Astrocyte (in vitro differentiated cells and primary cell): ENCODE measurements at regions not wholly inside any gene's neighbourhood (a gene's known extent, or its start where the extent isn't known, plus 50 kb on each side); places are given as distances from the start of the nearest gene placed in this dataset.

ENCODE experiments used
- DNase-seq: peaks from one replicate; pipeline ENCODE4 v3.0.0-alpha.2; 2010; ENCODE audit warnings: low read depth
- FAIRE-seq: peaks from 2 replicates; lab custom pipeline; 2011; peaks lifted over from hg19 to GRCh38; lab: Jason Lieb, UNC
- H2AFZ ChIP-seq: 2 replicates; pipeline ENCODE4 v1.6.0; 2012; ENCODE audit warnings: low read depth, low read length, inconsistent platforms
- H3K27ac ChIP-seq: 2 replicates; pipeline ENCODE4 v1.5.1; 2011; ENCODE audit warnings: low read depth, low read length, inconsistent platforms
- H3K27me3 ChIP-seq: 2 replicates; pipeline ENCODE4 v1.6.0; 2011; ENCODE audit warnings: low read length, inconsistent platforms; ENCODE audit not compliant: insufficient read depth
- H3K36me3 ChIP-seq: 2 replicates; pipeline ENCODE4 v1.5.1; 2011; ENCODE audit warnings: low read length, inconsistent platforms; ENCODE audit not compliant: insufficient read depth
- H3K4me1 ChIP-seq: 2 replicates; pipeline ENCODE4 v1.5.1; 2011; ENCODE audit warnings: low read length, inconsistent platforms; ENCODE audit not compliant: insufficient read depth
- H3K4me2 ChIP-seq: 2 replicates; pipeline ENCODE4 v1.6.0; 2012; ENCODE audit warnings: low read length, inconsistent platforms
- H3K4me3 ChIP-seq: 2 replicates; pipeline ENCODE4 v1.5.1; 2011; ENCODE audit warnings: low read depth, mild to moderate bottlenecking, low read length, inconsistent platforms; ENCODE audit not compliant: insufficient read depth
- H3K79me2 ChIP-seq: 2 replicates; pipeline ENCODE4 v1.6.0; 2012; ENCODE audit warnings: mild to moderate bottlenecking, low read length, inconsistent platforms; ENCODE audit not compliant: insufficient read depth
- H3K9ac ChIP-seq: 2 replicates; pipeline ENCODE4 v1.6.0; 2012; ENCODE audit warnings: mild to moderate bottlenecking, low read length, inconsistent platforms
- H3K9me3 ChIP-seq: 2 replicates; pipeline ENCODE4 v1.5.1; 2012; ENCODE audit warnings: low read depth, mild to moderate bottlenecking, low read length, inconsistent platforms; ENCODE audit not compliant: insufficient read depth
- H4K20me1 ChIP-seq: 2 replicates; pipeline ENCODE4 v1.6.0; 2012; ENCODE audit warnings: low read length, inconsistent platforms; ENCODE audit not compliant: insufficient read depth
- H3K27ac Mint-ChIP-seq: one replicate; pipeline ENCODE4 v1.8.0; 2021; ENCODE audit warnings: mild to moderate bottlenecking, mixed read lengths; ENCODE audit not compliant: unreplicated experiment
- H3K27me3 Mint-ChIP-seq: one replicate; pipeline ENCODE4 v1.8.0; 2021; ENCODE audit warnings: low read depth, mixed read lengths; ENCODE audit not compliant: unreplicated experiment
- H3K36me3 Mint-ChIP-seq: one replicate; pipeline ENCODE4 v1.8.0; 2021; ENCODE audit warnings: low read depth, mixed read lengths; ENCODE audit not compliant: unreplicated experiment
- H3K4me1 Mint-ChIP-seq: one replicate; pipeline ENCODE4 v1.8.0; 2021; ENCODE audit warnings: low read depth, mixed read lengths; ENCODE audit not compliant: unreplicated experiment
- H3K4me3 Mint-ChIP-seq: one replicate; pipeline ENCODE4 v1.8.0; 2021; ENCODE audit warnings: mild to moderate bottlenecking, moderate library complexity, mixed read lengths; ENCODE audit not compliant: unreplicated experiment
- H3K9me3 Mint-ChIP-seq: one replicate; pipeline ENCODE4 v1.8.0; 2021; ENCODE audit warnings: mild to moderate bottlenecking, mixed read lengths; ENCODE audit not compliant: unreplicated experiment
- EZH2 ChIP-seq: IDR thresholded peaks from 2 replicates; pipeline ENCODE4 v1.6.1; 2012; ENCODE audit warnings: mild to moderate bottlenecking, low read length, inconsistent platforms; ENCODE audit not compliant: insufficient read depth
- TF ChIP-seq, protein P1 (sequence below): IDR thresholded peaks from 2 replicates; pipeline ENCODE4 v1.5.1; 2011; ENCODE audit warnings: low read depth, mild to moderate bottlenecking, inconsistent platforms, low read length, moderate library complexity; ENCODE audit not compliant: insufficient read depth

DNA sequence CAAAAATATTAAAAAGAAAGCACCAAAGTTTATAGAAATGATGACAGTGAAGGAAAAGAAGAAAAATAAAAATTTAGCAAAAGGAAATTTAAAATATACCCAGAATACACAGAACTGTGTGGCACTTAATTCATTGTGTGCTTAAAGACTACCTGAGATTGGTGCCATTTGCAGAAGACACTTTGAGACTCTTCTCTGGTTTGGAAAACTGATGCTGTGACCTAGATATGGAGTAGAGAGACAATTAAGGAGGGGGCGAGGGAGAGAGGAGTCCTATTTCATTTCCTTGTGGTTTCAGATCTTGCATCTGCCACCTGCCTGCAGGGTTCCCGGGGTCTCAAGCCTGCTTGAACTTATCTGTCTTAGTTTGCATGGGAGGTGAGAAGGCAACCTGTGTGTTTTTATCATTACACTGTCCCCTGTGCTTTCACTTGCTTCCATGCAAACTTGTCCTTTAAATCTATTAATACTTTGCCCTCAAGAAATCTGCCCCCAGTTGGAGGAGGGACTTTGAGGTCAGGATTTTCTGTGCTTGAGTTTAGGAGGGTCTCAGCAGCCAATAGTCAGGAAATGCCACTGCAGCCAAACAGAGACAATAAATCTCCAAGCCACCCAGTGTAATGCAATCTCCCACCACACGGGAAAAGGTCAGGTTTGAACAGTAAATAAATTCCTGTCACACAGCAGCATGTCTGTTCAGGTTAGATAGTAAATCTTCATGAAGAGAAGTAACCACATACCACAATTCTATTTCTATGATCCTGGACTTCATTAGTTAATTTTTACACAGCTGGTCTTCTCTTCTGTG, 119.4 kb downstream of the CAND1 start:
- DNase-seq (no peak), FAIRE-seq (no peak)
- H4K20me1 ChIP-seq: no peaks in the 10 kb centered on the region
- H3K79me2 ChIP-seq: no peaks in the 10 kb centered on the region
- no peaks in the 10 kb centered on the region for H3K27me3 ChIP-seq
- Mint-ChIP-seq H3K27me3 (no peaks in the 10 kb centered on the region), H3K4me3 (no peak overlapping the region), H3K4me1 (peaks cover 4% of the 10 kb centered on the region), H3K36me3 (no peaks in the 10 kb centered on the region), H3K27ac (no peak overlapping the region), H3K9me3 (no peaks in the 10 kb centered on the region)
- no peak overlapping the region for H3K27ac ChIP-seq
- no peak overlapping the region for H3K9ac ChIP-seq
- TF ChIP-seq, protein P1, sequence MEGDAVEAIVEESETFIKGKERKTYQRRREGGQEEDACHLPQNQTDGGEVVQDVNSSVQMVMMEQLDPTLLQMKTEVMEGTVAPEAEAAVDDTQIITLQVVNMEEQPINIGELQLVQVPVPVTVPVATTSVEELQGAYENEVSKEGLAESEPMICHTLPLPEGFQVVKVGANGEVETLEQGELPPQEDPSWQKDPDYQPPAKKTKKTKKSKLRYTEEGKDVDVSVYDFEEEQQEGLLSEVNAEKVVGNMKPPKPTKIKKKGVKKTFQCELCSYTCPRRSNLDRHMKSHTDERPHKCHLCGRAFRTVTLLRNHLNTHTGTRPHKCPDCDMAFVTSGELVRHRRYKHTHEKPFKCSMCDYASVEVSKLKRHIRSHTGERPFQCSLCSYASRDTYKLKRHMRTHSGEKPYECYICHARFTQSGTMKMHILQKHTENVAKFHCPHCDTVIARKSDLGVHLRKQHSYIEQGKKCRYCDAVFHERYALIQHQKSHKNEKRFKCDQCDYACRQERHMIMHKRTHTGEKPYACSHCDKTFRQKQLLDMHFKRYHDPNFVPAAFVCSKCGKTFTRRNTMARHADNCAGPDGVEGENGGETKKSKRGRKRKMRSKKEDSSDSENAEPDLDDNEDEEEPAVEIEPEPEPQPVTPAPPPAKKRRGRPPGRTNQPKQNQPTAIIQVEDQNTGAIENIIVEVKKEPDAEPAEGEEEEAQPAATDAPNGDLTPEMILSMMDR: no peak
- TF ChIP-seq EZH2: no peak
- H2AFZ ChIP-seq: no peak overlapping the region
- no peak overlapping the region for H3K4me3 ChIP-seq
- no peaks in the 10 kb centered on the region for H3K36me3 ChIP-seq
- H3K4me1 ChIP-seq: no peaks in the 10 kb centered on the region
- no peak overlapping the region for H3K4me2 ChIP-seq
- no peaks in the 10 kb centered on the region for H3K9me3 ChIP-seq

DNA sequence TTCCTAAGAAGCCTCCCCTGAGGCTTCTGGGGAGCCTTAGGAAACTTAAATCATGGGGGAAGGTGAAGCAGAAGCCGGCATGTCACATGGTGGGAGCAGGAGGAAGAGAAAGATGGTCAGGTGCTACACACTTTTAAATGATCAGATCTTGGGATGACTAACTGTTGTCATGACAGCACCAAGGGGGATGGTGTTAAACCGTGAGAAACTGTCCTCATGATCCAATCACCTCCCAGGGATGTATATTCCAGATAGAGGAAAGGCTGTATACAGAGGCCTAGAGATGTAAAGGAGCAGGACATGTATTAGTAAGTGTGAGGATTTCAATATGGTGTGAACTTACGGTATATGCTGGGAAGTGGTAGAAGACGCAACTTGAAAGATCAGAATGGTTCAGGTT, 121.1 kb downstream of the CAND1 start:
- FAIRE-seq: no peak

More for the DNA sequence above, 121.1 kb downstream of the CAND1 start:
- Histone ChIP-seq H3K36me3 (no peaks in the 10 kb centered on the region), H3K27me3 (no peaks in the 10 kb centered on the region), H3K9ac (no peak overlapping the region), H3K27ac (no peak overlapping the region), H3K79me2 (no peaks in the 10 kb centered on the region), H3K9me3 (no peaks in the 10 kb centered on the region), H3K4me1 (peaks cover 4% of the 10 kb centered on the region), H4K20me1 (no peaks in the 10 kb centered on the region), H3K4me2 (no peak overlapping the region), H2AFZ (no peak overlapping the region), H3K4me3 (no peak overlapping the region)
- TF ChIP-seq EZH2: no peak
- TF ChIP-seq, protein P1: no peak
- Mint-ChIP-seq H3K27me3 (no peaks in the 10 kb centered on the region), H3K36me3 (no peaks in the 10 kb centered on the region), H3K4me3 (no peak overlapping the region), H3K27ac (no peak overlapping the region), H3K9me3 (no peaks in the 10 kb centered on the region), H3K4me1 (peaks cover 4% of the 10 kb centered on the region)
- no peak for DNase-seq
